ENCODE measurements at regions not wholly inside any gene's neighbourhood (a gene's known extent, or its start where the extent isn't known, plus 50 kb on each side); places are given as distances from the start of the nearest gene placed in this dataset.

GRCh38 chr11:81421251-81421860, 1312.3 kb downstream of the FAM181B start:
- DNase-seq (ENCODE audit: low spot score) = no peak

DNA sequence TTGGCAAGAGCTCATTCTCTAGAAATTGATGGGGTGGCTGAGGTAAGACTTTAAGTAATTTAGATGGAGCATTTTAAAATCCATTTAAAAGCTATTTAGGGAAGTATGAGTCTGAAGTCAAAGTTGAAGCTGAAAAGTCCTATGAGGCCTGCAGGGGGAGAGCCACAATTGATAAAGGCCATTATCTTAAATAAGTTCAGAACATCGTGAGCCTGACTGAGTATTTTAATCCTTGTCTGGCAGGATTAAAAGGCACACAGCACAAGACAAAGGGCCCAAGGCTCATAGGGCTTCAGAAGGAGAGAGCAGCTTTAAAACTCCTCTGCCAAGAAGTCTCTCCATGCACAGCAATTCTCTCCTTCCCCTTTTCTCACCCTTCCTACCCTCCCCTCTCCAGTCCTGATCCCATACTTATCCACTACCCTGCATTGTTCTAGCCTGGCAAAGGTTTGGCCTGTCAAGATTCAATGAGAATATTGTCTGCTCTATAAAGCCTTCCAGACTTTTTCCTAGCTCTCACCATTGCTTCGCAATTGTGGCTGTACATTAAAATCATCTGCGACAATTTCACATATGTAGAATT, 1312.9 kb downstream of the FAM181B start:
- no peak for DNase-seq (ENCODE audit: low spot score)

GRCh38 chr11:81397316-81397715, 1336.3 kb downstream of the FAM181B start:
- no peak for DNase-seq (ENCODE audit: low spot score)

- no peak for DNase-seq (ENCODE audit: low spot score)
Observed at GRCh38 chr11:81394311-81394710, 1339.4 kb downstream of the FAM181B start.

DNA sequence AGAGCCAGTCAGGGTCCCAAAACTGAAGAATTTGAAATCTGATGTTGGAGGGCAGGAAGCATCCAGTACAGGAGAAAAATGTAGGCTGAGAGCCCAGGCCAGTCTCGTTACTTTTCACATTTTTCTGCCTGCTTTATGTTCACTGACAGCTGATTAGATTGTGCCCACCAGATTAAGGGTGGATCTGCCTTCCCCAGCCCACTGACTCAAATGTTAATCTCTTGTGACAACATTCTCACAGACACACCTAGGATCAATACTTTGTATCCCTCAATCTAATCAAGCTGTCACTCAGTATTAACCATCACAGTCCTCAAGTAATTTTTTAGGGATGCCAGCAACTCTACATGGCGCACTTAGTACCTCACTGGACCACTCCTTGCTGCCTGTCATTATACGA, 1345.3 kb downstream of the FAM181B start:
- no peak for DNase-seq (ENCODE audit: low spot score)

DNA sequence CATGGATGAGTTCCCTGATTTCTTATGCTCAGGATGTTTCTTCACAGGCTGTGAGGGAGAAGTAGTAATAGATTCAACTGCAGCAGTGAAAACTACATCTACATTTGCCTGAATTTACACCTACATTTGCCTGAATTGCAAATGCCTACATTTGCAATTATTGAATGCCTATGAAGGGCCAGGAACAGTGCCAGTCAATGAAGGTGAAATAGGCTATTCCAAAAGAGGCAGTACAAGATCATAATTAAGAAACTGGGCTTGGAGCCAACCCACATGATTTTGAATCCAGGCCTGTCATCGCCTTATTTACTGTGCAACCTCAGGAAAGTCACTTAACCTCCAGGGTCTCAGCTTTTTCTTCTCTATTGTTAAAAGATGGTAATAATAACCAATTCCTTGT, 1353.3 kb downstream of the FAM181B start:
- DNase-seq (ENCODE audit: low spot score) = no peak

DNA sequence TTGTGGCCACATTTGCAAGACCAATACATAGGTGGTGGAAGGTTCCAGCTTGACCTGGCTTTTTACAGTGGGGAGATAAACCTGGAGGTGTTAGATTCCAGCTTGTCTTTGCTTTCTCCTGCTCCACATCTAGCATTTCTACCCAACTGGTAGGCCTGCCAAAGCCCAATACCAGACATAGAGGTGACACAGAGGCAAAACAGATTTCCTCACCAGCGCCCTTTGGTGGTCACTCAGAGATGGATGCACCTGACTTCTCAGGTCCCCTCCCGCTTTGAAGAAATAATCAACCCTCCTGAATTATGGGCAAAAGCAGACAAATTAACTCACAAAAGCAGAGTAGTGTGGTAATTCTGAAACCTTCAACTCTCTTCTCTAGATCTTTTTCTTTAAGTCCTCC, 1356.2 kb downstream of the FAM181B start:
- no peak for DNase-seq (ENCODE audit: low spot score)

DNA sequence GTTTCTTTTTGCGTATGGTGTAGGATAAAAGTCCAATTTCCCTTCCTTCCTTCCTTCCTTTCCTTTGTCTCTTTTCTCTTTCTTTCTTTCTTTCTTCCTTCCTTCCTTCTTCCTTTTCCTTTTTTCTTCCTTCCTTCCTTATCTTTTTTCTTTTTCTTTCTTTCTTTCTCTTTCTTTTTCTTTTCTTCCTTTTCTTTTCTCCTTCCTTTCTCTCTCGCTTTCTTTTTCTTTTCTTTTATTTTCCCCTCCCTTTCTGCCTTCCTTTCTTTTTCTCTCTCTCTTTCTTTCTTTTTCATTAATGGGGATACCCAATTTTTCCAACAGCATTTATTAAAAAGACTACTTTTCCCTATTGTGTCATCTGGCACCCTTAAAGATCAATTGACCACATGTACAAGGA, 1359.7 kb downstream of the FAM181B start:
- DNase-seq (ENCODE audit: low spot score) = no peak

DNA sequence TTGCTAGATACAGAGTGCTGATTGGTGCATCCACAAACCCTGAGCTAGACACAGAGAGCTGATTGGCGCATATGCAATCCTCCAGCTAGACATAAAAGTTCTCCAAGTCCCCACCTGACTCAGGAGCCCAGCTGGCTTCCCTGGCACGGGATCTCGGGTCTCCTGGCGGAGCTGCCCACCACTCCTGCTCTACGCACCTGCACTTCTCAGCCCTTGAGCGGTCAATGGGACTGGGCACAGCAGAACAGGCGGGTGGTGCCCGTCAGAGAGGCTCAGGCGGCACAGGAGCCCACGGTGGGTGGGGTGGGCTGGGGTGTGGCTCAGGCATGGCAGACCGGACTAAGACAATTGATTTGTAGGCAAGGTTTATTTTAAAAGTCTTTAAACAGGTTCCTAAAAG, 1365.5 kb downstream of the FAM181B start:
- DNase-seq (ENCODE audit: low spot score) = no peak

DNA sequence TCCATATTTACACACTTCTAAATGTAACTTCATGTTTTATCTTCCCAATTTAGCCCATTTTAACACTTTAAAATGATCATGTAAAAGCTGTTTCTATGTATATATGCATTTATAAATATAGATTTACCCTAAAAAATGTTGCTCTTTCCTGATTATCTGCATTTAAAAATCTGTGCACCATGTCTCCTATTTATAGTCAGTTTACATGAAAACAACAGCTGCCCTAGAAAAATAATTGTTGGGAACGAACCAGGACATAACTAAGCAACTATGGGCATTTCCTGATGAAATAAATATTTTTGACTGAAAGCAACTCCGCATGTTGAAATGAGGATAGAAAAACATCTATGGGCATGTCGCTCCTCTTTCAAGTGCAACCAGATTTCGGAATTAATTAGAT, 1368.2 kb downstream of the FAM181B start:
- no peak for DNase-seq (ENCODE audit: low spot score)

- no peak for DNase-seq (ENCODE audit: low spot score)
Observed at GRCh38 chr11:81359476-81359875, 1374.2 kb downstream of the FAM181B start.

GRCh38 chr11:81345609-81346008, 1388.1 kb downstream of the FAM181B start:
- no peak for DNase-seq (ENCODE audit: low spot score)

- DNase-seq (ENCODE audit: low spot score) = no peak
Observed at GRCh38 chr11:81342966-81343365, 1390.7 kb downstream of the FAM181B start.

DNA sequence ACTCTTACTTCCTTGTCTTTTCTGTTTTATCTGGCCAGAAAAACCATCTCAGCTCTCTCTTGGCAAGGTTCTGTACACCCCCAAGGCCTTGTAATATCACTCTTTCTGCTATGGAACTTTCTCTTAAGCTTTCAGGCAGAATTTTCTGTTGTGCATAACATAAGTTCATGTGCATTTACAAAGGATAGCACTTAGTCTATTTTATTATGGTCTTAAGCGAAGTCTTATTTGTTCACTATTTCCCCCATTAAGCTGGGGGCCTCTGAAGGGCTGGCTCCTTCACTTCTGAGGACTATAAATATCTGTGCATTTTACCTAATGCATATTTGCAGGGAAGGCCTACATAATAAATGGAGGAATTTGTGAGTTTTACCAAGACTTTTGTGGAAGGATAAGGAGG, 1393.4 kb downstream of the FAM181B start:
- no peak for DNase-seq (ENCODE audit: low spot score)

- no peak for DNase-seq (ENCODE audit: low spot score)
Observed at GRCh38 chr11:81339521-81339920, 1394.1 kb downstream of the FAM181B start.

- DNase-seq (ENCODE audit: low spot score) = no peak
Observed at GRCh38 chr11:81337756-81338155, 1395.9 kb downstream of the FAM181B start.

DNA sequence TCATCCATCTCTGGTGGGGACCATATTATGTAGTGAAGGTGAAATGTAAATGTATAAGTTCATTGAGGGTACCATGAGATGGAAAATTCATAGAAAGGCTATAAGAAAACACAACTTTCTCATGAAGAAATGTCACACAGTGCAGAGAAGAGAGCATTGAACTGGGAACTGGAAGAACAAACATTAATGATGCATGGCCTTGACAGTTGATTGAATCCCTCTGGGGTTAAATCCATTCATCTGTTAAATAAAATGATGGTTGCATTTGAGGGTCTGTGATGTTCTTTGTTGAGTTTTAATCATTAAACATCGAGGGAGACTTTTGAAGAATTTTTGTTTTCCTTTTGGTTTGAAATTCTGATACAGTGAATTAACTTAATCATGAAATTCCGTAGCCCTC, 1401.4 kb downstream of the FAM181B start:
- DNase-seq (ENCODE audit: low spot score) = no peak

GRCh38 chr11:81331611-81332235, 1401.9 kb downstream of the FAM181B start:
- DNase-seq (ENCODE audit: low spot score) = no peak

- DNase-seq (ENCODE audit: low spot score) = no peak
Observed at GRCh38 chr11:81331088-81331487, 1402.6 kb downstream of the FAM181B start.

DNA sequence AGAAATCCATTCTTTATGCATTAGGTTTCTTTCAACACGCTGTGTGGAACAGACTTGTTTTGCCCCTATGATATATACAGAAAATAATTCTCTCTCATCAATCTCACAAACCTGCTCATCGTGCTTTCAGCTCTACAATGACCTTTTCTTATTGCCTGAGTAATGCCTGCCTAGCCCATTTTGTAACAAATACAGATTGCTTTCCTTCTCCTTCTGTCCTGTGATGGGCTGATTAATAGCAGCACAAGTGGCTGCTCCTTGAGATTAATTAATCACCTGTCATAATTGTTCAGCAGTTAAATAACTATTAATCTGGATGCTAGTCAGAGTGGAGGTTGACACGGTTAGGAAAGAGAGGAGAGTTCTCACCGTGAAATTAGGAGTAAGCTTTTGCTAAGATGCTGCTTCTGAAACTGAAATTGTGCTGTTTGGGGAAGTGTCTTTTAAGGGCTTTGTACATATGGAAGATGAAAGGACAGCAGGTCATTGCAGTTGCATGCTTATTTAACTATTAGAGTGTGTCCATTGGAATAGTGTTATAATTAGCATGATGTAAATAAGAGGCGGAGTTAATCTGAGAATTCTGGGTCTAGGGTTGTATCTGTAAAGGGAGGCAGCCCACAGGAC, 1430.5 kb downstream of the FAM181B start:
- DNase-seq (ENCODE audit: low spot score) = no peak

GRCh38 chr11:81301166-81301830, 1432.4 kb downstream of the FAM181B start:
- no peak for DNase-seq (ENCODE audit: low spot score)

DNA sequence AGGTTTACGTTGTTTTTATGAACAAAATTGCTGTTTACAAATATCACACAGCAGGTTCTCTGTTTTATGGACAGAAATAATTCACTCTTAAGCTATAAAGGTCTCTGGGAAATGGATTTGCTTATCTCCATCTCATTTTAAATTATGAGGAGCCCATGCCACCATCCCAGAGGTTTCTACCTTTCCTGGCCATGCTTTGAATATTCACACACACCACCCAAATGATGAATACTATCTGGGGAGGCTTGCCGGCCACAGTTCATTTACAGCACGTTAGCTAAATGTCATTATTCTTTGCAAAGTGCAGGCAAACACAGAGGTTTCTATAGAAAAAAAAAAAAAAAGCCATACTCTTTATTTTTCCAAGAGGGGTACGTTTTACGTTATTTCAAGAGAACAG, 1446.7 kb downstream of the FAM181B start:
- no peak for DNase-seq (ENCODE audit: low spot score)

DNA sequence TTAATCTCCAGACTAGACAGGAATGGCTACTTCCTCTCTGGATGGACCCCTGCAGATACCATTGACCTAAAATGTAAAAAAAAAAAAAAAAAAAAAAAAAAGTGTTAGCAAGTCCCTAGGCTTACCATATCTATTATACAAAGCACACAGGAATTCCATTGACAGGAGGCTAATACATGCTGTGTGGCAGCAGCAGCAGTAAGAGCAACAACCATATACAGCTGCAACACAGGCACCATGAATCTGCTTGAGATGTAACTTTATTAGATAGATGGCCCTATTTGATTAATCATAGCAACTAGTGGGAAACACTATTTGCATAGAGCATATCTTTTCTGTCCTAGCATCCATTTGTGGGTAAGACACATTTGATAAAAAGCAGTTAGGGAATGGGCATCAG, 1447.1 kb downstream of the FAM181B start:
- DNase-seq (ENCODE audit: low spot score) = no peak

Measured in CD4-positive, alpha-beta T cell treated with Interleukin-6 at 100 ng/mL for 8 hours (primary cell).